Upper lobe of left lung (tissue), 6 donors: ENCODE measurements at regions not wholly inside any gene's neighbourhood (a gene's known extent, or its start where the extent isn't known, plus 50 kb on each side); places are given as distances from the start of the nearest gene placed in this dataset.

ENCODE experiments used
- ATAC-seq, 2 donors: fragments of 200-7000 bp; cut with Tn5 transposase; one replicate each; pipeline ENCODE4 v1.9.1; 2022; ENCODE audit warnings: mild to moderate bottlenecking in 2 of 2, moderate library complexity in 2 of 2; ENCODE audit not compliant: low FRiP score in 2 of 2
- DNase-seq, 2 donors: peaks; one replicate each; pipeline ENCODE4 v3.0.0-alpha.2; 2019 to 2020
- H3K27ac ChIP-seq, 4 donors: fragments of 200-600 bp; sonication (generic); one replicate each; pipeline ENCODE4 v1.5.1; 2016 to 2019
- H3K27me3 ChIP-seq, 4 donors: fragments of 200-600 bp; sonication (generic); one replicate each; pipeline ENCODE4 v1.5.1; 2017 to 2019
- H3K36me3 ChIP-seq, 4 donors: fragments of 200-600 bp; sonication (generic); one replicate each; pipeline ENCODE4 v1.5.1; 2016 to 2019
- H3K4me1 ChIP-seq, 4 donors: fragments of 200-600 bp; sonication (generic); one replicate each; pipeline ENCODE4 v1.5.1; 2018 to 2019
- H3K4me3 ChIP-seq, 4 donors: fragments of 200-600 bp; sonication (generic); one replicate each; pipeline ENCODE4 v1.5.1; 2017 to 2019; ENCODE audit warnings: mild to moderate bottlenecking in 2 of 4, moderate library complexity in 1 of 4
- H3K9me3 ChIP-seq, 4 donors: fragments of 200-600 bp; sonication (generic); one replicate each; pipeline ENCODE4 v1.5.1; 2018 to 2019
- EP300 ChIP-seq, 4 donors: sonication (generic); formaldehyde crosslinking; IDR thresholded peaks; one replicate each; pipeline ENCODE4 v1.5.1; 2017; ENCODE audit warnings: antibody characterized with exemption in 4 of 4, control low read depth in 2 of 4
- POLR2A ChIP-seq, 4 donors: fragments of 450-650 bp; IDR thresholded peaks; one replicate each; pipeline ENCODE4 v1.5.1; 2016 to 2017; ENCODE audit warnings: antibody characterized with exemption in 4 of 4, mild to moderate bottlenecking in 2 of 4
- POLR2AphosphoS5 ChIP-seq, 2 donors: sonication (generic); formaldehyde crosslinking; IDR thresholded peaks; one replicate each; pipeline ENCODE4 v1.5.1; 2017; ENCODE audit warnings: antibody characterized with exemption in 2 of 2
- WGBS, 2 donors: methylation state at CpG; one replicate each; pipeline ENCODE4 v1.1.5; 2017 to 2018; 5-methylcytosine and 5-hydroxymethylcytosine counted together
- TF ChIP-seq, protein P1 (sequence below), 6 experiments: fragments of 450-650 bp in 4 of 6; fragments of 200-600 bp in 2 of 6; sonication (generic) in 2 of 6; IDR thresholded peaks; one replicate each; pipeline ENCODE4 v1.5.1; 2016 to 2019; ENCODE audit warnings: antibody characterized with exemption in 6 of 6
- donor health status: DM: no; HTN: no; CAD: no; lungs with moderate emphysema.
- donor health status: DM: no; HTN: yes; CAD: no; lungs with severe emphysema.

DNA sequence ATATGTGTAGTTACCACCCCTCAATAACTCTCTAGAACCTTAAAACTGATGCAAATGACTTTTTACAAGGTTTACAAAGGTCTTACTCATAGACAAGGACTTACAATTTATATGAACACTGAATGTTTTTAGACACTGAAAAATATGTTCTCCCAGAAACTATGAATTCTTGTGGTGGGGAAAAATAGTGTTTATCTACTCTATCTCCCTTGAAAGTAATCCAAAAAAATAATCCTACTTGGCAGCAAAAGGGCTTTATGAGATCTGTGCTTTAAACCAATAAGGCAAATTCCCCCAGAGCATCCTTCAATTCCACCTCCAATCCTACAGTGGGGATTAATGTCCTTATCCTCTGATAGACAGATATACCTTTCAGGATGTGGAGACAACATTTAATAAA lies 1984.1 kb upstream of the RAG2 start:
- H3K36me3 ChIP-seq, result no peaks in the 10 kb centered on the region
- TF ChIP-seq, protein P1, sequence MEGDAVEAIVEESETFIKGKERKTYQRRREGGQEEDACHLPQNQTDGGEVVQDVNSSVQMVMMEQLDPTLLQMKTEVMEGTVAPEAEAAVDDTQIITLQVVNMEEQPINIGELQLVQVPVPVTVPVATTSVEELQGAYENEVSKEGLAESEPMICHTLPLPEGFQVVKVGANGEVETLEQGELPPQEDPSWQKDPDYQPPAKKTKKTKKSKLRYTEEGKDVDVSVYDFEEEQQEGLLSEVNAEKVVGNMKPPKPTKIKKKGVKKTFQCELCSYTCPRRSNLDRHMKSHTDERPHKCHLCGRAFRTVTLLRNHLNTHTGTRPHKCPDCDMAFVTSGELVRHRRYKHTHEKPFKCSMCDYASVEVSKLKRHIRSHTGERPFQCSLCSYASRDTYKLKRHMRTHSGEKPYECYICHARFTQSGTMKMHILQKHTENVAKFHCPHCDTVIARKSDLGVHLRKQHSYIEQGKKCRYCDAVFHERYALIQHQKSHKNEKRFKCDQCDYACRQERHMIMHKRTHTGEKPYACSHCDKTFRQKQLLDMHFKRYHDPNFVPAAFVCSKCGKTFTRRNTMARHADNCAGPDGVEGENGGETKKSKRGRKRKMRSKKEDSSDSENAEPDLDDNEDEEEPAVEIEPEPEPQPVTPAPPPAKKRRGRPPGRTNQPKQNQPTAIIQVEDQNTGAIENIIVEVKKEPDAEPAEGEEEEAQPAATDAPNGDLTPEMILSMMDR (IDR thresholded peaks at IDR 0.05), result no peak
- TF ChIP-seq EP300 (IDR thresholded peaks at IDR 0.05) (no peak), POLR2A (IDR thresholded peaks at IDR 0.05) (no peak), POLR2AphosphoS5 (IDR thresholded peaks at IDR 0.05) (no peak)
- no peaks in the 10 kb centered on the region for H3K27me3 ChIP-seq
- H3K27ac ChIP-seq, result no peak overlapping the region
- DNase-seq (no peak), ATAC-seq (no peak)
- H3K9me3 ChIP-seq, result peaks cover 4 to 12% (median 6%) of the 10 kb centered on the region in 4 donors
- no peaks in the 10 kb centered on the region for H3K4me1 ChIP-seq
- no peak overlapping the region for H3K4me3 ChIP-seq

DNA sequence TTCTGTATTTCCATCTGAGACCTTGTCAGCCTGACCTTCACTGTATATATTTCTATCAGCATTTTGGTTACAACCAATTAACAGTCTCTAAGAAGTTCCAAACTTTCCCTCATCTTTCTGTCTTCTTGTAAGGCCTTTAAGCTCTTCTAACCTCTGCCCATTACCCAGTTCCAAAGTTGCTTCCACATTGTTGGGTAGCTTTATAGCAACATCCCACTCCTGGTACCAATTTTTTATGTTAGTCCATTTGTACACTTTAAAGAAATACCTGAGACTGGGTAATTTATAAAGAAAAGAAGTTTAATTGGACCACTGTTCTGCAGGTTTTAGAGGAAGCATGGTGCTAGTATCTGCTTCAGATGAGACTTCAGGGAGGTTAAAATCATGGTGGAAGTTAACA lies 1979.7 kb upstream of the RAG2 start:
- Histone ChIP-seq H3K27me3 (no peaks in the 10 kb centered on the region), H3K36me3 (no peaks in the 10 kb centered on the region), H3K4me1 (no peaks in the 10 kb centered on the region), H3K9me3 (peaks cover 4 to 19% (median 6%) of the 10 kb centered on the region in 4 donors), H3K27ac (no peak overlapping the region), H3K4me3 (no peak overlapping the region)
- ATAC-seq, result no peak
- TF ChIP-seq, protein P1 (IDR thresholded peaks at IDR 0.05), result no peak
- TF ChIP-seq POLR2A (IDR thresholded peaks at IDR 0.05), result no peak
- no peak for TF ChIP-seq EP300 (IDR thresholded peaks at IDR 0.05)
- no peak for TF ChIP-seq POLR2AphosphoS5 (IDR thresholded peaks at IDR 0.05)
- no peak for DNase-seq

DNA sequence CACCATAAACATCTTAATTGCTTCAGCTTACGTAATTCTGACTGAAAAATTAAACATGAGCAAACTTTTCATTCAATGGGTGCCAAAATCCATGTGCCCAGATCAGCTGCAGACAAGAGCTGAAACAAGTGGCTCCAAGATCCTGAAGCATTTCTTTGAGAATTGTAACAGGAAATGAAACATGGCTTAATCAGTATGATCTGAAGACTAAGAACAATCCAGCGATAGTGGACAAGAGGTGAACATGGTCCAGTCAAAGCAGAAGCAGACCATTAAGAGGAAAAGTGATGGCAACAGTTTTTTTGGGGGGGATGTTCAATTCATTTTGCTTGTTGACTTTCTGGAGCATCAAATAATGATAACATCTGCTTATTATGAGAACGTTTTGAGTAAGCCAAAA lies 1964.5 kb upstream of the RAG2 start:
- no peak for DNase-seq
- no peak for TF ChIP-seq EP300 (IDR thresholded peaks at IDR 0.05)
- TF ChIP-seq POLR2A (IDR thresholded peaks at IDR 0.05), result no peak
- TF ChIP-seq POLR2AphosphoS5 (IDR thresholded peaks at IDR 0.05), result no peak
- TF ChIP-seq, protein P1 (IDR thresholded peaks at IDR 0.05), result no peak
- Histone ChIP-seq H3K27me3 (no peaks in the 10 kb centered on the region), H3K9me3 (no peaks in the 10 kb centered on the region), H3K4me3 (no peak overlapping the region), H3K27ac (no peak overlapping the region), H3K36me3 (no peaks in the 10 kb centered on the region), H3K4me1 (no peaks in the 10 kb centered on the region)
- 48 to 52% methylated on average over 3 of the region's 3 CpGs for WGBS, 2 donors
- ATAC-seq, result no peak

DNA sequence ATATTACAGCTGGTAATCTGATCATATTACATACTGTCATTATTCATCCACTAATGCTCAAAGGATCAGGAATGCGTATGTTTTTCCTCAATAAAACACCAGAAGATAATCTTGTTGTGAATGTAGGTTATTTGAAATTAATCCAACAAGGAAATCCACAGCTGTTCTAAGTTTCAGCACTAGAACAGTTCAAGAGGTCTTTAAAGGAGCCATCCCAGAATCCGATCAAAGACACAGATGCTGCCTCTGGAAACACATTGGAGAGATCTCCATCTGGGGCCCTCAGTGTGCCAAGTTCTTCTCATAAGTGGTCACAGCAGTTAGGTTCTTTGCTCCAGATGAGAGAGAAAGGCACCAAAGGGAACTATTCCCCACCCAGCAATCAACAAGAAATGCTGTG lies 1955.1 kb upstream of the RAG2 start:
- Histone ChIP-seq H3K36me3 (no peaks in the 10 kb centered on the region), H3K9me3 (no peaks in the 10 kb centered on the region), H3K4me1 (no peaks in the 10 kb centered on the region), H3K27ac (no peak overlapping the region), H3K27me3 (no peaks in the 10 kb centered on the region), H3K4me3 (no peak overlapping the region)
- WGBS, 2 donors, result 53 to 59% methylated on average over 2 of the region's 2 CpGs
- no peak for DNase-seq
- TF ChIP-seq EP300 (IDR thresholded peaks at IDR 0.05) (no peak), POLR2AphosphoS5 (IDR thresholded peaks at IDR 0.05) (no peak), POLR2A (IDR thresholded peaks at IDR 0.05) (no peak)
- TF ChIP-seq, protein P1 (IDR thresholded peaks at IDR 0.05), result no peak
- ATAC-seq, result no peak

DNA sequence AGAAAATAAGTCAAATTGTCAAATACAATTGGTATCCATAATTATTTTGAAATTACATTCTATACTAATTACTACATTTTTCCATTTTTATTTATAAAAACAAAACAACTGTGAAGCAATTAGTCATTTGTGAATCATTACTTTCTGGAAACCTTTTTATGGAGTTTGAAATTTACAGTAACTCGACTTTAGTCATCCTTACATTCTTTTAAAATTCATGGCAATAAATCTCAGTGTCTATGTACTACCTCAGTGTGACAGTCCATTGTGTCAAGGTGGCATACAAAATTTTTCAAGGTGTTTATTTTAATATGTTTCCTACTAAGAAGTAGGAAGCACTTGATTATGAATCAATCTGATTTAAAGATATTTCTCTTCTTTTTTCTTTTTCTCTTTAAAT lies 1949.4 kb upstream of the RAG2 start:
- H3K9me3 ChIP-seq, result no peaks in the 10 kb centered on the region
- H3K4me1 ChIP-seq, result no peaks in the 10 kb centered on the region
- ATAC-seq, result no peak
- no peak overlapping the region for H3K27ac ChIP-seq
- H3K4me3 ChIP-seq, result no peak overlapping the region
- 60 to 65% methylated on average over 1 of the region's 1 CpG for WGBS, 2 donors
- H3K36me3 ChIP-seq, result no peaks in the 10 kb centered on the region
- H3K27me3 ChIP-seq, result no peaks in the 10 kb centered on the region
- no peak for DNase-seq
- TF ChIP-seq, protein P1 (IDR thresholded peaks at IDR 0.05), result no peak
- TF ChIP-seq EP300 (IDR thresholded peaks at IDR 0.05), result no peak
- TF ChIP-seq POLR2AphosphoS5 (IDR thresholded peaks at IDR 0.05), result no peak
- no peak for TF ChIP-seq POLR2A (IDR thresholded peaks at IDR 0.05)
